HCT116 (cell line): ENCODE measurements at regions not wholly inside any gene's neighbourhood (a gene's known extent, or its start where the extent isn't known, plus 50 kb on each side); places are given as distances from the start of the nearest gene placed in this dataset.

Source experiments
- ATAC-seq: fragments of 200-7000 bp; cut with Tn5 transposase; 2 replicates; pipeline ENCODE4 v1.9.1; 2020; ENCODE audit warnings: mild to moderate bottlenecking, moderate library complexity
- BruUV-seq: library from RNA; stranded (reverse); fragments of 400-500 nt; replicated peaks from 2 replicates; lab custom pipeline; 2021; lab: Mats Ljungman, UMichigan
- CTCF ChIA-PET: fragments of 300-600 bp; sonication (Branson Sonifier 250); formaldehyde crosslinking; loops from one replicate; lab custom pipeline; 2021; ENCODE audit warnings: antibody characterized with exemption; lab: Charles Lee
- POLR2A ChIA-PET: fragments of 300-600, 350-600 bp; sonication (Branson Sonifier 250); formaldehyde crosslinking; loops from one replicate; lab custom pipeline; 2021; ENCODE audit warnings: antibody characterized with exemption; lab: Charles Lee
- RAD21 ChIA-PET, 2 experiments: fragments of 300-600 bp; sonication (Branson Sonifier 250); formaldehyde crosslinking; loops; one replicate each; lab custom pipeline; 2023; ENCODE audit warnings: low total read pairs in 2 of 2; ENCODE audit not compliant: uncharacterized antibody in 2 of 2, unreplicated experiment in 2 of 2, low non-redundant PET in 1 of 2; lab: Charles Lee
- DNase-seq: peaks from one replicate; pipeline ENCODE4 v3.0.0-alpha.2; 2010; ENCODE audit warnings: low read depth, low spot score
- H2AFZ ChIP-seq: fragments of 200-600 bp; shearing (Covaris generic), sonication (generic); 2 replicates; pipeline ENCODE4 v1.6.1; 2017; ENCODE audit warnings: low read depth, mixed run types, mixed read lengths, antibody characterized with exemption, low read length; ENCODE audit not compliant: poor library complexity, severe bottlenecking
- H3K27ac ChIP-seq: 2 replicates; pipeline ENCODE4 v1.5.1; 2012; ENCODE audit warnings: low read depth, low read length
- H3K27me3 ChIP-seq: fragments of 200-600 bp; sonication (generic); 2 replicates; pipeline ENCODE4 v1.6.1; 2016; ENCODE audit warnings: mixed run types, low read length, mixed read lengths; ENCODE audit not compliant: insufficient read depth
- H3K36me3 ChIP-seq, 2 experiments: fragments of 200-500 bp in 1 of 2; fragments of 200-600 bp in 1 of 2; sonication (Bioruptor generic) in 1 of 2; sonication (generic) in 1 of 2; 2 replicates each; pipeline versions ENCODE4 v1.5.1 to v1.6.1; 2014 to 2016; ENCODE audit warnings: low read length in 2 of 2, inconsistent platforms in 1 of 2, mixed read lengths in 1 of 2, mixed run types in 1 of 2; ENCODE audit not compliant: insufficient read depth in 2 of 2, control insufficient read depth in 1 of 2
- H3K4me1 ChIP-seq, 2 experiments: fragments of 200-600 bp in 1 of 2; sonication (generic) in 1 of 2; 2 replicates each; pipeline versions ENCODE4 v1.5.1 to v1.6.1; 2012 to 2017; ENCODE audit warnings: low read length in 2 of 2, inconsistent platforms in 1 of 2, mild to moderate bottlenecking in 1 of 2, mixed read lengths in 1 of 2, mixed run types in 1 of 2, moderate library complexity in 1 of 2; ENCODE audit not compliant: insufficient read depth in 2 of 2, control insufficient read depth in 1 of 2
- H3K4me2 ChIP-seq: fragments of 200-600 bp; sonication (generic); 2 replicates; pipeline ENCODE4 v1.6.1; 2017; ENCODE audit warnings: mixed run types, low read length, mixed read lengths
- H3K4me3 ChIP-seq, 2 experiments: fragments of 200-600 bp in 1 of 2; sonication (generic) in 1 of 2; replicated peaks in 1 of 2; 2 replicates each; pipeline ENCODE4 v1.5.1; 2011 to 2016; ENCODE audit warnings: low read length in 2 of 2, control low read depth in 1 of 2, low read depth in 1 of 2, mild to moderate bottlenecking in 1 of 2, mixed read lengths in 1 of 2, mixed run types in 1 of 2
- H3K79me2 ChIP-seq: fragments of 200-600 bp; sonication (generic); 2 replicates; pipeline ENCODE4 v1.6.1; 2017; ENCODE audit warnings: mild to moderate bottlenecking, mixed run types, low read length, moderate library complexity, mixed read lengths; ENCODE audit not compliant: insufficient read depth
- H3K9ac ChIP-seq: fragments of 200-600 bp; sonication (generic); 2 replicates; pipeline ENCODE4 v1.6.1; 2016; ENCODE audit warnings: low read length, mixed read lengths
- H3K9me2 ChIP-seq: fragments of 200-600 bp; sonication (generic), shearing (Covaris generic); 2 replicates; pipeline ENCODE4 v1.6.1; 2017; ENCODE audit warnings: mixed run types, mild to moderate bottlenecking, moderate library complexity; ENCODE audit not compliant: insufficient read depth
- H3K9me3 ChIP-seq, 2 experiments: fragments of 200-500 bp in 1 of 2; fragments of 200-600 bp in 1 of 2; sonication (Bioruptor generic) in 1 of 2; sonication (generic) in 1 of 2; 2 replicates each; pipeline ENCODE4 v1.6.1; 2014 to 2017; ENCODE audit warnings: low read length in 2 of 2, mixed read lengths in 2 of 2, inconsistent platforms in 1 of 2, low read depth in 1 of 2, mild to moderate bottlenecking in 1 of 2, mixed run types in 1 of 2, moderate library complexity in 1 of 2; ENCODE audit not compliant: control insufficient read depth in 1 of 2, insufficient read depth in 1 of 2
- H4K20me1 ChIP-seq: fragments of 200-600 bp; sonication (generic), shearing (Covaris generic); 2 replicates; pipeline ENCODE4 v1.6.1; 2017; ENCODE audit warnings: mixed run types, mild to moderate bottlenecking, moderate library complexity; ENCODE audit not compliant: insufficient read depth
- CBX3 ChIP-seq: IDR thresholded peaks from 2 replicates; pipeline ENCODE4 v1.6.1; 2012; ENCODE audit warnings: low read depth
- EGR1 ChIP-seq: IDR thresholded peaks from 2 replicates; pipeline ENCODE4 v1.6.1; 2012; ENCODE audit warnings: low read depth
- ELF1 ChIP-seq: IDR thresholded peaks from 2 replicates; pipeline ENCODE4 v1.6.1; 2012; ENCODE audit warnings: low read depth, borderline replicate concordance
- EZH2 ChIP-seq: fragments of 200-600 bp; sonication (generic); IDR thresholded peaks from 2 replicates; pipeline ENCODE4 v1.6.1; 2017; ENCODE audit warnings: antibody characterized with exemption, mixed run types
- EZH2phosphoT487 ChIP-seq: fragments of 200-600 bp; IDR thresholded peaks from 2 replicates; pipeline ENCODE4 v1.6.1; 2018; ENCODE audit warnings: antibody characterized with exemption, borderline replicate concordance
- FOSL1 ChIP-seq: IDR thresholded peaks from 2 replicates; pipeline ENCODE4 v1.6.1; 2012; ENCODE audit warnings: low read depth
- JUND ChIP-seq: IDR thresholded peaks from 2 replicates; pipeline ENCODE4 v1.6.1; 2012
- POLR2A ChIP-seq: IDR thresholded peaks from 2 replicates; pipeline ENCODE4 v1.7.0; 2011; ENCODE audit warnings: borderline replicate concordance; ENCODE audit not compliant: insufficient read depth, insufficient read length; ENCODE audit errors: extremely low read depth
- POLR2AphosphoS5 ChIP-seq: IDR thresholded peaks from 2 replicates; pipeline ENCODE4 v1.6.1; 2011; ENCODE audit warnings: mild to moderate bottlenecking, low read depth, low read length, moderate library complexity
- RAD21 ChIP-seq: IDR thresholded peaks from 2 replicates; pipeline ENCODE4 v1.6.1; 2012; ENCODE audit warnings: low read depth, mild to moderate bottlenecking
- SIN3A ChIP-seq: IDR thresholded peaks from 2 replicates; pipeline ENCODE4 v1.6.1; 2012; ENCODE audit warnings: low read depth
- SP1 ChIP-seq: IDR thresholded peaks from 2 replicates; pipeline ENCODE4 v1.6.1; 2012; ENCODE audit warnings: low read depth
- SRF ChIP-seq: IDR thresholded peaks from 2 replicates; pipeline ENCODE4 v1.6.1; 2012; ENCODE audit warnings: low read depth
- TCF7L2 ChIP-seq: IDR thresholded peaks from 2 replicates; pipeline ENCODE4 v1.7.0; 2011; ENCODE audit warnings: borderline replicate concordance, inconsistent platforms; ENCODE audit not compliant: insufficient read depth, insufficient read length; ENCODE audit errors: extremely low read depth
- ZFX ChIP-seq: fragments of 450-650 bp; IDR thresholded peaks from 2 replicates; pipeline ENCODE4 v1.6.1; 2017
- ZNF274 ChIP-seq: fragments of 200-500 bp; sonication (Bioruptor generic); IDR thresholded peaks from 2 replicates; pipeline ENCODE4 v1.6.1; 2014; ENCODE audit warnings: mild to moderate bottlenecking, low read depth, low read length, inconsistent platforms
- intact Hi-C: fragments of 100-400 bp; cut with micrococcal nuclease; formaldehyde crosslinking; loops from 2 replicates; pipeline ENCODE4 v1.10.0; 2022
- TF ChIP-seq, protein P1 (sequence below): IDR thresholded peaks from 2 replicates; pipeline ENCODE4 v1.6.1; 2011; ENCODE audit warnings: mild to moderate bottlenecking, low read length, moderate library complexity; ENCODE audit not compliant: insufficient replicate concordance; ENCODE audit errors: extremely low read depth

DNA sequence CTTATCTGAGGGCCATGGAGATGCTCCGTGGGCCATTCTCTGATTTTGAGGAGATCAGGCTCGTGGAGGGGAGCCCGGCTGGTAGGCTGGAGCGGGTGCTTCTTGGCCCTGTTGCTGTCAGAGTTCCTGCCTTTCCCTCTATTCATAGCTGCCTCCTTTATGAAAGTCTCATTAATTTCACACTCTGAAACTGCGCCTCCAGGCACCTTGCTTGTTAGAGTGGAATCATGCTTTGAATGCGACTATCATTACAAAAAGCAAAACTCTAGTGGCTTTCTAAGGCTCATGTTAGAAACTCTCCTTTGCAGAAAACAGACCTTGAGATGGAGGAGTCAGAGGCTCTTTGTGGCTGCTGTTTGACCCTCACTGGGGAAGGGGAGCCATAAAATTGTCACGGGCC, 131.0 kb upstream of the SNTG2 start:
- no peaks in the 10 kb centered on the region for H3K4me1 ChIP-seq
- H3K9me2 ChIP-seq = no peaks in the 10 kb centered on the region
- no peaks in the 10 kb centered on the region for H3K9me3 ChIP-seq
- no peak overlapping the region for H2AFZ ChIP-seq
- no peak overlapping the region for H3K4me2 ChIP-seq
- H3K79me2 ChIP-seq = no peaks in the 10 kb centered on the region
- ATAC-seq (no peak), DNase-seq (no peak)
- H3K36me3 ChIP-seq = no peaks in the 10 kb centered on the region
- no peak overlapping the region for H3K4me3 ChIP-seq
- H3K9ac ChIP-seq = no peak overlapping the region
- H3K27me3 ChIP-seq = no peaks in the 10 kb centered on the region; the same call in 1 of the 2 replicates
- BruUV-seq = no TSS peak
- H3K27ac ChIP-seq = no peak overlapping the region
- CTCF ChIA-PET = no interaction called here
- H4K20me1 ChIP-seq = no peaks in the 10 kb centered on the region
- POLR2A ChIA-PET = no interaction called here
- RAD21 ChIA-PET = no interaction called here
- TF ChIP-seq ZFX (no peak), RAD21 (no peak), SRF (no peak), POLR2AphosphoS5 (no peak), JUND (no peak), ELF1 (no peak), SP1 (no peak), TCF7L2 (no peak), POLR2A (no peak), SIN3A (no peak), FOSL1 (no peak), EZH2 (no peak), CBX3 (no peak), EGR1 (no peak)
- intact Hi-C loops = no loop called here

DNA sequence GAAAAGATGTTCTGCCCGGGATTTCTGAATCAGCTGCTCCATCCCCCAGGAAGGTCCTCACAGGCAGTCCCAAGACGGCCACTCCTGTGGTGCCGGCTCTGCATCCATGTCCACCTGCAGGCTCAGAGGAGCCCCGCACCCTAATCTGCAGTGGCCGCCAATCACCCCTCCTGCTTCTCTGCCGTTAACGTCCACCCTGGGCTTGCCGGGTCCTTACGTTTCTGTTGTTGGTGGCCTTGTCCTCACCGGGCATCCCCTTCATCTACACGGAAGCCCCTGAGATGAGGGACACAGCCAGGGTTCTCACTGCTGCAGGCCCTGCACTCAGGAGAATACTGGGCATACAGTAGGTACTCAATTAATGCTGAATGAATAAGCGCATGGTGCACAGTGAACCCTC, 131.5 kb upstream of the SNTG2 start:
- CTCF ChIA-PET = no interaction called here
- H3K27ac ChIP-seq = no peak overlapping the region
- POLR2A ChIA-PET = no interaction called here
- no peak overlapping the region for H2AFZ ChIP-seq
- no peaks in the 10 kb centered on the region for H3K36me3 ChIP-seq
- intact Hi-C loops = no loop called here
- no peak overlapping the region for H3K4me2 ChIP-seq
- H3K9me3 ChIP-seq = no peaks in the 10 kb centered on the region
- H3K9ac ChIP-seq = no peak overlapping the region
- H3K4me3 ChIP-seq = no peak overlapping the region
- RAD21 ChIA-PET = no interaction called here
- H3K9me2 ChIP-seq = no peaks in the 10 kb centered on the region
- H4K20me1 ChIP-seq = no peaks in the 10 kb centered on the region
- ATAC-seq = no peak
- H3K4me1 ChIP-seq = no peaks in the 10 kb centered on the region
- no TSS peak for BruUV-seq
- DNase-seq = no peak
- H3K27me3 ChIP-seq = no peaks in the 10 kb centered on the region; the same call in 1 of the 2 replicates
- TF ChIP-seq ELF1 (no peak), EZH2phosphoT487 (no peak), EGR1 (no peak), ZNF274 (no peak), POLR2AphosphoS5 (no peak), TCF7L2 (no peak), RAD21 (no peak), POLR2A (no peak)
- TF ChIP-seq, protein P1, sequence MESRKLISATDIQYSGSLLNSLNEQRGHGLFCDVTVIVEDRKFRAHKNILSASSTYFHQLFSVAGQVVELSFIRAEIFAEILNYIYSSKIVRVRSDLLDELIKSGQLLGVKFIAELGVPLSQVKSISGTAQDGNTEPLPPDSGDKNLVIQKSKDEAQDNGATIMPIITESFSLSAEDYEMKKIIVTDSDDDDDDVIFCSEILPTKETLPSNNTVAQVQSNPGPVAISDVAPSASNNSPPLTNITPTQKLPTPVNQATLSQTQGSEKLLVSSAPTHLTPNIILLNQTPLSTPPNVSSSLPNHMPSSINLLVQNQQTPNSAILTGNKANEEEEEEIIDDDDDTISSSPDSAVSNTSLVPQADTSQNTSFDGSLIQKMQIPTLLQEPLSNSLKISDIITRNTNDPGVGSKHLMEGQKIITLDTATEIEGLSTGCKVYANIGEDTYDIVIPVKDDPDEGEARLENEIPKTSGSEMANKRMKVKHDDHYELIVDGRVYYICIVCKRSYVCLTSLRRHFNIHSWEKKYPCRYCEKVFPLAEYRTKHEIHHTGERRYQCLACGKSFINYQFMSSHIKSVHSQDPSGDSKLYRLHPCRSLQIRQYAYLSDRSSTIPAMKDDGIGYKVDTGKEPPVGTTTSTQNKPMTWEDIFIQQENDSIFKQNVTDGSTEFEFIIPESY = no peak
- H3K79me2 ChIP-seq = no peaks in the 10 kb centered on the region
